ENCODE measurements at regions not wholly inside any gene's neighbourhood (a gene's known extent, or its start where the extent isn't known, plus 50 kb on each side); places are given as distances from the start of the nearest gene placed in this dataset.

GRCh38 chr5:57581222-57581621 is 98.6 kb upstream of the ACTBL2 start:
- DNase-seq: no peak
- TF ChIP-seq CTCF (IDR thresholded peaks at IDR 0.05): no peak
- Histone ChIP-seq H3K27me3 (no peaks in the 10 kb centered on the region), H3K9me3 (peaks cover 0 to 9% (median 0%) of the 10 kb centered on the region in 11 donors), H3K27ac (no peak overlapping the region), H3K4me1 (peaks cover 0 to 9% (median 0%) of the 10 kb centered on the region in 9 donors), H3K4me3 (no peak overlapping the region), H3K36me3 (no peaks in the 10 kb centered on the region)
- WGBS, 2 donors: 83 to 92% methylated on average over 4 of the region's 4 CpGs
- intact Hi-C loops (cut with DNase I): no loop called here
- no peak for ATAC-seq

DNA sequence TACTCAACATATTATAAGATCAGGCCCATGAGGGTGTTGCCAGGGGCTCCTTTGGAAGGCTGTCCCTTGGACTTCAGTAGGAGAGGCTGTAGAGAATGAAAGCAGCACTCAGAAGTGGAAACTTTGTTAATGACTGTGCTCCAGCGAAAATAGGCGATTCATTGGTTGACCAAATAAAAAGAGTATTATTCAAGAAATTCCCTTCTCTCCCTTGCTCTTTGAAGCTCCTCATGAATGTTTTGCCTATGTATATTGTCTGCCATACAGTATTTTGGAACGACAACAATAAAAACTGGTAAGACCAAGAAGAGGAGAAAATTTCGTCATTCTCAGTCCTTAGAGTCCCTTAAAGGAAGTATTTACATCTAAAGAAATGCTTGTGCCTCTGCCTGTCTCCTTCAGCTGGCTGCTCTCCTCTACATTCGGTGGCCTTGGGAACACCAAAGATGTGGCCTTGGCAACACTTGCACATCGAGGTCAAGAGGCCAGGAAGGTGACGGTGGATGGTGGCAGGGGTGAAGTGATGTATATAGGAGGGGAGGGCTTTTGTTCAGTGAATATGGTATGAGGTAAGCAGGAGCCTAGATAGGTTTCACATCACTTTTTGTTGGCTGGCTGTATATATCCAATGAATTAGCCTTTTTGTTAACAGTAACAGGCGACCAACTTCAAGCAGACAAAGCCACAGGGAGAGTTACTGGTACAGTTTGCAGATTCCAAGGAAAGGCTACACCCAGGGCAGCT is 95.0 kb upstream of the ACTBL2 start:
- no peak overlapping the region for H3K27ac ChIP-seq
- H3K9me3 ChIP-seq: peaks cover 0 to 9% (median 0%) of the 10 kb centered on the region in 11 donors
- ATAC-seq: no peak
- intact Hi-C loops (cut with DNase I): no loop called here
- peaks cover 0 to under 1% (median 0%) of the 10 kb centered on the region in 9 donors for H3K4me1 ChIP-seq
- no peak overlapping the region for H3K4me3 ChIP-seq
- no peak for DNase-seq
- TF ChIP-seq CTCF (IDR thresholded peaks at IDR 0.05): no peak
- H3K36me3 ChIP-seq: no peaks in the 10 kb centered on the region
- H3K27me3 ChIP-seq: no peaks in the 10 kb centered on the region
- 87 to 92% methylated on average over 8 of the region's 8 CpGs for WGBS, 2 donors

- Histone ChIP-seq H3K9me3 (peaks cover 0 to 9% (median 0%) of the 10 kb centered on the region in 11 donors), H3K27me3 (no peaks in the 10 kb centered on the region), H3K4me3 (no peak overlapping the region), H3K4me1 (no peaks in the 10 kb centered on the region), H3K27ac (no peak overlapping the region), H3K36me3 (no peaks in the 10 kb centered on the region)
- ATAC-seq: no peak
- no peak for TF ChIP-seq CTCF (IDR thresholded peaks at IDR 0.05)
- no peak for DNase-seq
- 74 to 81% methylated on average over 6 of the region's 6 CpGs for WGBS, 2 donors
- intact Hi-C loops (cut with DNase I): no loop called here
Measured at GRCh38 chr5:57576317-57576716, 93.7 kb upstream of the ACTBL2 start.

DNA sequence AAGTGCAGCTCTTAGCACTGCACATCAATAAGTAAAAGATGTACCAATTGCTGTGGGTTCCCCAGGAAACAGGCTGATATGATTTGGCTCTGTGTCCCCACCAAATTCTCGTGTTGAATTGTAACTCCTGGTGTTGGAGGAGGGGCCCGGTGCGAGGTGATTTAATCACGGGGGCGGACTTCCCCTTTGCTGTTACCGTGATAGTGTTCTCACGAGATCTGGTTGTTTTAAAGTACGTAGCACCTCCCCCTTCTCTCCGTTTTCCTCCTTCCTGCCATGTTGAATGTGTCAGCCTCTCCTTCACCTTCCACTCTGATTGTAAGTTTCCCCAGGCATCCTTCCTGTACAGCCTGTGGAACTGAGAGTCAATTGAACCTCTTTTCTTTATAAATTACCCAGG is 93.2 kb upstream of the ACTBL2 start:
- H3K27me3 ChIP-seq: no peaks in the 10 kb centered on the region
- H3K36me3 ChIP-seq: no peaks in the 10 kb centered on the region
- H3K9me3 ChIP-seq: peaks cover 0 to 8% (median 0%) of the 10 kb centered on the region in 11 donors
- DNase-seq (no peak), ATAC-seq (no peak)
- TF ChIP-seq CTCF (IDR thresholded peaks at IDR 0.05): no peak
- no peak overlapping the region for H3K4me3 ChIP-seq
- WGBS, 2 donors: 67 to 73% methylated on average over 9 of the region's 9 CpGs
- no peaks in the 10 kb centered on the region for H3K4me1 ChIP-seq
- no peak overlapping the region for H3K27ac ChIP-seq
- intact Hi-C loops (cut with DNase I): no loop called here
